HG02763 (cell line): ENCODE measurements at regions not wholly inside any gene's neighbourhood (a gene's known extent, or its start where the extent isn't known, plus 50 kb on each side); places are given as distances from the start of the nearest gene placed in this dataset.
"Not testable (repeated sequence)": the region's sequence is repeated elsewhere in the genome, so short reads cannot be mapped to it uniquely, and the experiment has no call there.

Source experiments
- ATAC-seq: cut with Tn5 transposase; IDR thresholded peaks from one replicate; pipeline ENCODE4 v1.9.1; 2021; ENCODE audit warnings: mild to moderate bottlenecking, moderate library complexity; ENCODE audit not compliant: unreplicated experiment

DNA sequence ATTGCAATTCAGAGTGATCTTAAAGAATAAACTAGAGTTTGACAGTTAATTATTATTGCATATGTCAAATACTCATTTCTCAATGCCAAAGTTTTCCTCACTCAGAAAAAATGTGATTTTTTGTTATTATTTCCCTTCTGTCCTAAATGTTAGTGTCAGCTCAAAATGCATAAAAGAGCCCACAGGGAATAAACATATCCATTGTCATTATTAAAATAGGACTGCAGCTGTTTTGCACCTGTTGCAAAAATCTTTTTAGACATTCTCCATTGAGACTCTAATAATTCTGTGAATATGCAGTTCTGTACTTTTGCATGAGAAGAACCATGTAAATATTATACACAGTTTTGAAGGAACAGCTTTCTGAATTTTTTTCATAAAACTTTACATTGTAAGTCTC, 540.0 kb upstream of the SLC39A10 start:
- ATAC-seq, result no peak

DNA sequence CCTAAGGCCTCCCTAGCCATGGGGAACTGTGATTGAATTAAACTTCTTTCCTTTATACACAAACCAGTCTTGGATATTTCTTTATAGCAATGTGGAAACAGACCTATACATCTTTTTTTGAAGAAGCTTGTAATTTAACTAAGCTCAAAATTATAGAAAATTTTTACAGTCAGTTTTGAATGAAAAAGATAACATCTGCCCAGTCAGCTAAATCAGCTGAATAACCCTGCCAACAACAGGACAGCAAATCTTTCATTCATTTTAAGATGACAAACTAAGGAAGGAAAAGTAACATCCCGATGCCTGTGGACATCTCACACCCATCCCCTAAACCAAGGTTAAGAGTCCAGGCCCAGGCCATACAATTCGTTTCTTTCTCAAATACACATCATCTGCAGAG, 541.3 kb upstream of the SLC39A10 start:
- no peak for ATAC-seq

DNA sequence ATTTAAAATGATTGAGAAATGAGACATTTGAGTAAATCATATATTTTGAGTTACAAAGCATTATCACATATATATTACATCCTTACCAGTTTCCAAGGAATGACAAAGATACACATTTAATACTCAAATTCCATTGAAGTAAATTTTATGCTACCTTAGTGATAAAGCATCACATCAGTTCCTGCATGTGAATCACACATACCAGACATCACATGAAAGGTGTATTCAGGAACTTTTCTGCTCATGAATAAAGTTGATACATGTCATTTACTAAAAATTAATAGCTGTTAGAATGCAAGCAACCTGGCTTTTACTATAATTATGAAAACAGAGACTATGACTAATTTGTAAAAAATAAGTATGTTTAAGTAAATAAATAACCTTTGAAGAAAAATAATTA, 548.8 kb upstream of the SLC39A10 start:
- no peak for ATAC-seq

DNA sequence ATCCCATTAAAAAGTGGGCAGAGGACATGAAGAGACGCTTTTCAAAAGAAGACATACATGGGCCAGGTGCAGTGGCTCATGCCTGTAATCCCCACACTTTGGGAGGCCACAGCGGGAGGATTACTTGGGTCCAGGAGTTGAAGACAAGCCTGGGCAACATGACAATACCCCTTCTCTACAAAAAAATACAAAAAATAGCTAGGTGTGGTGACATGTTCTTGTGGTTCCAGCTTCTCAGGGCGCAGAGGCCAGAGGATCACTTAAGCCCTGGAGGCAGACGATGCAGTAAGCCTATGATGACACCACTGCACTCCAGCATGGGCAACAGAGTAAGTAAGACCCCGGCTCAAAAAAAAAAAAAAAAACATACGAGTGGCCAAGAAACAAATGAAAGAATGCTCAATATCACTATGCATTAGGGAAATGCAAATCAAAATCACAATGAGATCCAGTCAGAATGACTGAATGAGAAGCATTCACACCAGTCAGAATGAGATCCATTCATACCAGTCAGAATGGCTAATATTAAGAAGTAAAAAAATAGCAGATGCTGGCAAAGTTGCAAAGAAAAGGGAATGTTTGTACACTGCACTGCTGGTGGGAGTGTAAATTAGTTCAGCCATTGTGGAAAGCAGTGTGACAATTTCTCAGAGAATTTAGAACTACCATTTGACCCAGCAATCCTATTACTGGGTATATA, 550.2 kb upstream of the SLC39A10 start:
- ATAC-seq, result no peak

DNA sequence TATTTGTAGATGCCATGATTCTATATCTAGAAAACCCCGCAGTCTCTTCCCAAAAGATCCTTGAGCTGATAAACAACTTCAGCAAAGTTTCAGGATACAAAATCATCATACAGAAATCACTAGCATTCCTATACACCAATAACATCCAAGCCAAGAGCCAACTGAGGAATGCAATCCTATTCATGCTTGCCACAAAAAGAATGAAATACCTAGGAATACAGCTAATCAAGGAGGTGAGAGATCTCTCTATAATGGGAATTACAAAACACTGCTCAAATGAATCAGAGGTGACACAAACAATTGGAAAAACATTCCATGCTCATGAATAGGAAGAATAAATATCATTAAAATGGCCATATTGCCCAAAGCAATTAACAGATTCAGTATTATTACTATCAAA, 551.4 kb upstream of the SLC39A10 start:
- ATAC-seq, result no peak

DNA sequence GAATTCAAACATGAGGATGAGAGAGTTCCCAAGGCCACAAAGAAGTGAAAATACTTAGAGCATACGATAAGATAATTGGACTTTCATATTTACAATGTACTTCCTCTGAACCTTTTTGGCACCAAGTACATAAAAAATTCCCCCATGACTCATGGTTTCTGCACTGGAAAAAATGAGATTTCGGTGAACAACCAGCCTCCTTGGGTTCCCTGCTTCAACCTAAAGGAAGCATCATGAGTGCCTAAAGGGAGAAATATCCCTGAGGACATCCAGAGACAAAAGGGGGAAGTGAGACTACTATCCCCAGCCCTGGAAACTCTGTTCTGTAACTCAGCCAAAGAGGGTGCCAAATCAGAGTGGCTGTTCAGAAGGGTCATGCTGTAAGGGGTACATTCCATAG, 562.7 kb upstream of the SLC39A10 start:
- peak; percentile 53 for ATAC-seq

DNA sequence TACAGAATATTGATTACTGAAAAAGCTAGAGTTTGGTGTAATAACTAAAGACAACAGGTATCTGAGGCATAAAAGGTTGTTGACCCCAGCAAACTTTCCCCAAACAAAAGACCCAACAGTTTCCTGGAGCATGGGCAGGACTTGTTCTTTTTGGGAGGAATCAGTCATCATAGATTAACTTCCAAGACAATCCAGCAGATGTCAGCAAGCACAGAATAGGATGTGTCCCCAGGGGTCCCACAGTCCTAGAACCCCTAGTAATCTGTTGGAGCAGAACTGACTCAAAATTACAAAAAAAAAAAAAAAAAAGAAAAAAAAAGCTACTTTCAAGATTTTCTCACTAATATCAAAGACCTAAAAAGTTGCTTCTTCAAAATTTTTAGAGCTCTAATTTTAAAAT, 564.7 kb upstream of the SLC39A10 start:
- ATAC-seq, result no peak

DNA sequence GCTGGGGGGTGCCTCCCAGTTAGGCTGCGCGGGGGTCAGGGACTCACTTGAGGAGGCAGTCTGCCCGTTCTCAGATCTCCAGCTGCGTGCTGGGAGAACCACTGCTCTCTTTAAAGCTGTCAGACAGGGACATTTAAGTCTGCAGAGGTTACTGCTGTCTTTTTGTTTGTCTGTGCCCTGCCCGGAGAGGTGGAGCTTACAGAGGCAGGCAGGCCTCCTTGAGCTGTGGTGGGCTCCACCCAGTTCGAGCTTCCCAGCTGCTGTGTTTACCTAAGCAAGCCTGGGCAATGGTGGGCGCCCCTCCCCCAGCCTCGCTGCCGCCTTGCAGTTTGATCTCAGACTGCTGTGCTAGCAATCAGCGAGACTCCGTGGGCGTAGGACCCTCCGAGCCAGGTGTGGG, 584.2 kb upstream of the SLC39A10 start:
- ATAC-seq, result not testable (repeated sequence)

DNA sequence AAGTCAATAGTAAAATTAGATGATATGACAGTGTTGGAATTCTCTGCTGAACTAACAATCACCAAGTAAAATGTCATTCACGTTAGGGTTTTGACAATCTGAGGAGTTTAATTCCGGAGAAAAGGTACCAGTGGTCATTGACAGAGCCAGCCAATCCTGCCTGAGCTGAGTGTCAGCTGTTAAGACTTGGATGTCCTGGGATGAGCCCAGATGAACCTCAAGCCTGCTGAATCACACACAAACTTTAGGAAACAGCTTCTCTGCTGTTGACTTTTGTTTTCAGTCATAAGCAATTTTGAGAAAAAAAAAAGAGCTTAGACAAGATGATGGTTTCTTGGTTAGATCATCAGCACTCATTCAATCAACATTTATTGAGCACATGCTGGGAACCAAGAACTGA, 600.0 kb upstream of the SLC39A10 start:
- no peak for ATAC-seq

DNA sequence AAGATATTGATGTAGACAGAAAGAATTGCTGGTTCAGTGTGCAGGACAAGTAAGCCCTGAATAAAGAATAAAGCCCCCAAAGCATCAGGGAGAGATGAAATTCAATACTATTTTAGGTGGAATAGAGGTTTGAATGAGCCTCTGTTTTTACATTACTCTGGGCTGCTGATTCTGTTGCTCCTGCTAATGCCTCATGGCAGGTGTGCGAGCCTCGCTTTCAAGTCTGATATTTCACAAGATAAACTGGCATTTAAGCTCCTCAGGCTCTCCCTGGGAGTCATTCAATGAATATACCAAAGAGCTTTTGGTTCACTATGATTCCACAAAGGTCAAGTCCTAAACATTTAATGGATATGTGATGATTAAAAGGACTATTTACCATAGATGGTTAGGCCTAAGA, 601.0 kb upstream of the SLC39A10 start:
- ATAC-seq, result no peak

DNA sequence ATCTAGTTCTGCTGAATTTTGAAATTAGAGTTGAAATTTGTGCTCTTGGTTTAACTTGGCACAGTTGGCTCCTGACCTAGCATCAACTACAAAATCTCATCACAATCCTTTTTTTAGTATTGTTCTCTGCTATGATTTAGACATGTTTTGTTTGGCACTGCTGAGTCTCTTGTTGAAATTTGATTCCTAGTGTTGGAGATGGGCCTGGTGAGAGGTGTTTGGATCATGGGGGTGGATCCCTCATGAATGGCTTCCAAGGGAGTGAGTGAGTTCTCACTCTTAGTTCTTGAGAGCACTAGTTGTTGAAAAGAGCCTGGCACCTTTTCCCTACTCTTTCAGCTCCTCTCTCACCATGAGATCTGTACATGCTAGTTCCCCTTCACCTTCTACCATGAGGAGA, 605.6 kb upstream of the SLC39A10 start:
- ATAC-seq, result no peak

DNA sequence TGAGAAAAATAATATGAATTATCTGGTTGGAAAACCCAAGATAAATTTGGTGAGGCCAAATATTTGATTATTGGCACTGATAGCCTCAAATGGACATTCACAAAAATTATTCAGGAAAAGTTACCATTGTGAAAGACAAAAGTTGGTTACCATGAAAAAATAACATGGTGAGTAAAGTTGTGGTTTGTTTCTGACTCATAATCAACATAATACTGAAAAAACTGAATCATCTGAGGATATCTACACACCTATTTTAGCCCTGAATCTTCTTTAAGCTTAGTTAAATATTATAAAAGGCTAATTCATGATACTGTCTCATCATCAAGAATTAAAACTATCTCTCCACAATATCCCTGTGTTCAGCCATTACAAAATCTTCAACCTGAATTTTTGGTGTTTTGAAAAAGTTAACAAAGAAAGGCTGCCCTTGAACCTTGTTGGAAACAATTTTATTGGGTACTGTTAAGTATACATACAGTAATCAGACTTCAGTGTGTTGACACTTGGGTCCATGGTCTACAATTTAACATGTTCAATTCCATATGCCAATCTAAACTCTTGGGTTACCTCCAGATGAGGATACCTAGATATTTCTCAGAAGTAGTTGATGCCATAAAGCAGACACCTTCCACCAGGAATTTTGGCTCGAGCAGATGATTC, 607.5 kb upstream of the SLC39A10 start:
- ATAC-seq, result peak; percentile 73

DNA sequence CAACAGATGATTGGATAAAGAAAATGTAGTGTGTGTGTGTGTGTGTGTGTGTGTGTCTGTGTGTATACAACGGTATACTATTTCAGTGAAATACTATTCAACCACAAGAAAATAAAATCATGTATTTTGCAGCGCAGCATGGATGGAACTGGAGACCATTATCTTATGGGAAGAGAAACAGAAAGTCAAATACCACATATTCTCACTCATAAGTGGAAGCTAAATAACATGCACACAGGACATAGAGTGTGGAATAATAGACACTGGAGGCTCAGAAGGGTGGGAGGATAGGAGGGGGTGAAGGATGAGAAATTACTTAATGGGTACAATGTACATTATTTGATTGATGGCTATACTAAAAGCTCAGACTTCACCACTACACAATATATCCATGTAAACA, 609.1 kb upstream of the SLC39A10 start:
- no peak for ATAC-seq

DNA sequence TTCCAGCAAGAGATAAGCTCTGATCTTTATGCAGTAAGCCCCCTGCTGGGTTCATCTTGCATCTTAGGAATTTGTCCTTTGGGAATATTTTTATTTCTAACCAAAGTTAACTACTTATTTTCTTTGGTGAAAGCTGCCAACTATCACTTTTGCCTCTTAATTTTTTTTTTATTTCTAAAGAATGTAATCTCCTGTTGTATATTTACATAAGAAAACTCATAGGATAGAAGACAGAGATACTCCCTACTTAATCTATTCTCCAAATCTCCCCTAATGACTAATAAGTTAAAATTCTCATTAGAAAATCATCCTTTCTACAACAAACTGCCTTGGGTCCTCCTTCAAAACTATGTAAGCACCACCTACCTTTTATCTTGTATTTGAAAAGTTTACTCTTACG, 612.2 kb upstream of the SLC39A10 start:
- ATAC-seq, result no peak

DNA sequence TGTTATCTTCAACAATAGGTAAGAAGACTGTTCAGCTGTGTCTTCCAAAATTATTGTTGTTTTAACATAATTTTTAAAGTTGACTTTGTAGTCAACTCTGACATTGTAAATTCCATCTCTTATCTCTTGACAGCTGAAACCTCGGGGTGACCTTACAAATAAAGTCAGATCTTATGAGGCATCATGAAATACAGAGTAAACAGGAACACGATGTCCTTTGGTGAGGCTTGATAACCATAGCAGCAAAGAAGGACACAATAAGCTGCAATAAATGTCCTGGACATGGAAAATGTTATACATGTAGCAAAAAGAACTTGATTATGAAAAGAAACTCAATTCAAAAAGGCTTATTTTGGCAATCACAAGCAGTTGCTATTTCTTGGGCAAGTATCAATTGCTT, 618.9 kb upstream of the SLC39A10 start:
- no peak for ATAC-seq

DNA sequence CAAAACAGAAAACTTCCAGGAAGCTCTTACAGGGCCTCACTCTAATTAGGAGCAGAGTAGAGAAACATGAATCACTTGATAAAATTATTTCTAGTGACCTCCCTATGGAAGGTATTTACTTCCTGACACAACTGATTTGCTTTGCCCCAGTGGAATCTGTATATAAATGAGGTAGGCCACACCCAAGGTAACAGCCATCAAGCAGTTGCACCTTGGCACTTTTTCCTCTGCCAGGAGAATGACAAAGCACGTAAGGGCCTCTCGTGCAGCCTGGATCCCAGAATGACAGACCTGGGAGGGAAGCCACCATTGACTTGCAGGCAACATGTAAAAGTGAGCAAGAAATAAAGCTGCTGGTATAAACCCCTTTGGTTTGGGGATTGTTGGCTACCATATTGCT, 620.0 kb upstream of the SLC39A10 start:
- ATAC-seq, result no peak

DNA sequence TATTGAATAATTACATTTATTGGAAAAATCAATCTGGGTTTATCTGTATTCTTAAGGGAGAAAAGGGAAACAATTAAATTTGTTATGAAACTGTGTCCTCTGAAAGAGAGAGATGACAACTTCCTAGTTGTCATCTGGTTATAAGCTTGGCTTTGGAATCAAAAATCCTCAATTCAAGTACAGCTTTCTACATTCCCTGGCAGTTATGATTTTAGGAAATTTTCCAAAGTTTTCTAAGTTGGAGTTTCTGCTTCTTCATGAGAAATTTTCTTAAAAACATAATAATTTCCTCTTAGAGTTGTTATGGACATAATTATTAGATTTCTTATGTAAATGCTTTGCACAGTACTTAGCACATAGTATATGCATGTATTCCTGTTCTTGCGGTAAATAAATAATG, 625.6 kb upstream of the SLC39A10 start:
- no peak for ATAC-seq

DNA sequence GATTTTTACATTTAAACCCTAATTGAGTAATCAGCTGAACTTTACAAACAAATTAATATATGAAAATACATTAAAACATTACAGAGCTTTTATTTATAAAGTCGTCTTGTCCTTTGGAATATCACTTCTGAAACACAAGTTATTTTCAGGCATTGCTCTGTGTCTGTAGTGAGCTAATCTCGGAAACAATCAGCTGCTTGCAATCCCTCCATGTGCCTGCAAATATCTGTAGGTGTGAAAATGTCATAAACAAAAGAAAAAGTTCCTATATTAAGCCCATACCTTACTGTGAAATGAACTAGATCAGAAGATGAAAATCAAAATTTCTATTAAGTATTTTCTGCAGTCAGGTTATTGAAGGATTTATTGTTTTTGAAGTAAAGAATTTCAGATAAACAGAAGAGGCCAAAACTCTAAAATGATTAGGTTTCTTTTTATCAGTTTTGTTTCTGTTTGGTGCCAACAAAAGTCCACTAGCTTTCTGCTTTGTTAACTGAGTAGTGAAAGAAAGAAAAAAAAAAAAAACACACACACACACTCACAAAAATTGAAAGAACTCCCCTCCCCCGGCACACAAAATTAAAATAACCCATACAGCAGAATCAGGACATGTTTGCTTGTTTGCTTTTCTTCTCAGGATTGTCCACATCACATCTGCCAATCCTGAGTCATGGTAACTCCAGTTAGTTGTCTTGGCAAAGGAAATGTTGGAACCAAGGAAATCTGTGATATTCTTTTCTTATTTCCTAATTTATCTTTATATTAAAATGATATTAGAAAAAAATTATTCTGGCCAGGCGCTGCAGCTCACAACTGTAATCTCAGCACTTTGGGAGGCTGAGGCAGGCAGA, 627.0 kb upstream of the SLC39A10 start:
- no peak for ATAC-seq

DNA sequence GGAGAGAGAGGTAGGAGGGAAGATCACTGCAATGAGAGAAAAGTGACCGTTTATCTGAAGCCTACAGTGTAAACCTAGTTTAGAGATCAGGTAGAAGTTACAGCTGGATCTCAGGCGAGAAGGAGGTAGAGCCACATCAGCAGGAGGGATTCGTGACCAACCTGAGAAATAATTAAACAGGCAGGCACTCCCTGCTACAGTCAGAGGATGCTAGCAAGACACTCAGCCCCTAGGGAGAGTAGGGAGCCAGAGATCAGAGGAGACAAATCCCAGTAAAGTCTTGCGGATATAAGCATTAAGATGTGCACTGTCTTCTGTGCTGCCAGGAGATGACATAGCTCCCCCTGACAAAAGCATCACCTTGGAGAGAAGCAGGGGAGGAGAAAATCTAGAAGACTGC, 629.1 kb upstream of the SLC39A10 start:
- no peak for ATAC-seq

DNA sequence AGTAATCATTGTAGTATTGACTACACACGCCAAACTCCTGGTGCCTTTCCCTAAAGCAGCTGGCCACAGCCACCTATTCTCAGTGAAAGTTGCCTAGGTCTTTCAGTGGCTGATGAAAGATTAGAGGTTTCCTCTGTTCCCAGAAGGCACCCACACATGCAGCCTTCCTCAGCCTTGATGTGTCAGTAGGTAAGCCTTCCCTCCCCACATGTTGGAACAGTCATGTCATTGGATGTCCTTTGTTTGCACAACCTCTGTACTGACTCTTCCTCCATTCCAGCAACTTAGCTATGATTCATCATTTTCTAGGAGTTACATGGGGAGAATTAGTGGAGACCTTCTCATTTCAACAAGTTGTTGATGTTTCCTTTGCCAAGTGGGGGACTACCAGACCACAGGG, 630.8 kb upstream of the SLC39A10 start:
- ATAC-seq, result no peak

DNA sequence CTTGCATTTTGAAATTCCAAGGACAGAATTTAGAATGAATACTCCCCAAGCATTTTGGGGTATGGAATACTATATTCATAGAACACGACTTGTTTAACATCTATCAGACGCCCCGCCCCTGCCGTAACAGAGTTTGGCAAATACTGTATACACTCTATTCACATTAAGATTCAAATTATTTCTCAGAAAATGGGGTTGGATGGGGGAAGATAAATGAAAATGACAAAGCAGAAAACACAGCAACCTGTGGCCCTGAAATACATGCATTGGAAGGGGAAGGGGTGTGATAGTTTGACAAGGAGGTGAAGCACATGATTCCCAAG, 634.6 kb upstream of the SLC39A10 start:
- ATAC-seq, result no peak
